IgD-negative memory B cell (primary cell): ENCODE measurements at regions not wholly inside any gene's neighbourhood (a gene's known extent, or its start where the extent isn't known, plus 50 kb on each side); places are given as distances from the start of the nearest gene placed in this dataset.

Source experiments
- H3K27ac Mint-ChIP-seq, 3 donors: one replicate each; pipeline ENCODE4 v1.8.0; 2020 to 2022; ENCODE audit warnings: mild to moderate bottlenecking in 3 of 3, mixed read lengths in 3 of 3, moderate library complexity in 1 of 3
- H3K27me3 Mint-ChIP-seq: one replicate; pipeline ENCODE4 v1.8.0; 2021; ENCODE audit warnings: mixed read lengths
- H3K36me3 Mint-ChIP-seq: one replicate; pipeline ENCODE4 v1.8.0; 2020; ENCODE audit warnings: mild to moderate bottlenecking, mixed read lengths
- H3K4me1 Mint-ChIP-seq, 3 donors: one replicate each; pipeline ENCODE4 v1.8.0; 2020 to 2022; ENCODE audit warnings: mixed read lengths in 3 of 3, mild to moderate bottlenecking in 1 of 3
- H3K4me3 Mint-ChIP-seq, 4 donors: one replicate each; pipeline ENCODE4 v1.8.0; 2020 to 2022; ENCODE audit warnings: mild to moderate bottlenecking in 4 of 4, mixed read lengths in 4 of 4, moderate library complexity in 3 of 4
- H3K9me3 Mint-ChIP-seq, 3 donors: one replicate each; pipeline ENCODE4 v1.8.0; 2020 to 2021; ENCODE audit warnings: mixed read lengths in 3 of 3, mild to moderate bottlenecking in 1 of 3

- Mint-ChIP-seq H3K27me3 (no peaks in the 10 kb centered on the region), H3K27ac (no peak overlapping the region), H3K9me3 (peaks cover 3 to 16% (median 5%) of the 10 kb centered on the region in 3 donors), H3K36me3 (no peaks in the 10 kb centered on the region), H3K4me1 (no peaks in the 10 kb centered on the region), H3K4me3 (no peak overlapping the region)
Observed at GRCh38 chr12:29990971-29991370, 207.2 kb upstream of the TMTC1 start.

GRCh38 chr12:29983851-29984250 lies 200.1 kb upstream of the TMTC1 start:
- Mint-ChIP-seq H3K27me3 (no peaks in the 10 kb centered on the region), H3K4me1 (no peaks in the 10 kb centered on the region), H3K27ac (no peak overlapping the region), H3K9me3 (peaks cover 3 to 22% (median 7%) of the 10 kb centered on the region in 3 donors), H3K4me3 (no peak overlapping the region), H3K36me3 (no peaks in the 10 kb centered on the region)

GRCh38 chr12:29980304-29980703 lies 196.6 kb upstream of the TMTC1 start:
- no peaks in the 10 kb centered on the region for H3K27me3 Mint-ChIP-seq
- no peak overlapping the region for H3K27ac Mint-ChIP-seq
- peaks cover 7 to 25% (median 7%) of the 10 kb centered on the region in 3 donors for H3K9me3 Mint-ChIP-seq
- no peaks in the 10 kb centered on the region for H3K4me1 Mint-ChIP-seq
- no peak overlapping the region for H3K4me3 Mint-ChIP-seq
- H3K36me3 Mint-ChIP-seq = no peaks in the 10 kb centered on the region

- no peaks in the 10 kb centered on the region for H3K36me3 Mint-ChIP-seq
- H3K27me3 Mint-ChIP-seq = no peaks in the 10 kb centered on the region
- no peaks in the 10 kb centered on the region for H3K4me1 Mint-ChIP-seq
- peaks cover 0 to 7% (median 2%) of the 10 kb centered on the region in 3 donors for H3K9me3 Mint-ChIP-seq
- no peak overlapping the region for H3K4me3 Mint-ChIP-seq
- H3K27ac Mint-ChIP-seq = no peak overlapping the region
Observed at GRCh38 chr12:29971446-29971845, 187.7 kb upstream of the TMTC1 start.

GRCh38 chr12:29970501-29970900 lies 186.8 kb upstream of the TMTC1 start:
- Mint-ChIP-seq H3K9me3 (peaks cover 0 to 7% (median 2%) of the 10 kb centered on the region in 3 donors), H3K4me1 (no peaks in the 10 kb centered on the region), H3K27me3 (no peaks in the 10 kb centered on the region), H3K27ac (peak overlapping the region in 1 of 3 donors; percentile 18), H3K36me3 (no peaks in the 10 kb centered on the region), H3K4me3 (no peak overlapping the region)

- H3K27me3 Mint-ChIP-seq = no peaks in the 10 kb centered on the region
Observed at GRCh38 chr12:29962276-29963035, 178.7 kb upstream of the TMTC1 start.

GRCh38 chr12:29961231-29961630 lies 177.5 kb upstream of the TMTC1 start:
- Mint-ChIP-seq H3K4me1 (no peaks in the 10 kb centered on the region), H3K27me3 (no peaks in the 10 kb centered on the region), H3K36me3 (peaks cover 1% of the 10 kb centered on the region), H3K27ac (no peak overlapping the region), H3K4me3 (no peak overlapping the region), H3K9me3 (peaks cover 2 to 17% (median 2%) of the 10 kb centered on the region in 3 donors)

More at GRCh38 chr12:29962276-29963035, 178.7 kb upstream of the TMTC1 start:
- peaks cover 2 to 12% (median 5%) of the 10 kb centered on the region in 3 donors for H3K9me3 Mint-ChIP-seq
- no peaks in the 10 kb centered on the region for H3K4me1 Mint-ChIP-seq
- H3K36me3 Mint-ChIP-seq = peaks cover 1% of the 10 kb centered on the region
- H3K27ac Mint-ChIP-seq = no peak overlapping the region
- H3K4me3 Mint-ChIP-seq = no peak overlapping the region

- Mint-ChIP-seq H3K27me3 (no peaks in the 10 kb centered on the region), H3K27ac (no peak overlapping the region)
Observed at GRCh38 chr12:29960122-29960521, 176.4 kb upstream of the TMTC1 start.

GRCh38 chr12:29957835-29958234 lies 174.1 kb upstream of the TMTC1 start:
- Mint-ChIP-seq H3K4me1 (no peaks in the 10 kb centered on the region), H3K27ac (no peak overlapping the region), H3K9me3 (peaks cover 0 to 13% (median 3%) of the 10 kb centered on the region in 3 donors), H3K4me3 (no peak overlapping the region), H3K27me3 (no peaks in the 10 kb centered on the region), H3K36me3 (no peaks in the 10 kb centered on the region)

More at GRCh38 chr12:29960122-29960521, 176.4 kb upstream of the TMTC1 start:
- no peaks in the 10 kb centered on the region for H3K4me1 Mint-ChIP-seq
- H3K9me3 Mint-ChIP-seq = peaks cover 2 to 21% (median 2%) of the 10 kb centered on the region in 3 donors
- H3K4me3 Mint-ChIP-seq = no peak overlapping the region
- H3K36me3 Mint-ChIP-seq = peaks cover 1% of the 10 kb centered on the region

GRCh38 chr12:29945904-29946303 lies 162.2 kb upstream of the TMTC1 start:
- no peak overlapping the region for H3K27ac Mint-ChIP-seq
- no peaks in the 10 kb centered on the region for H3K27me3 Mint-ChIP-seq
- H3K36me3 Mint-ChIP-seq = no peaks in the 10 kb centered on the region
- H3K4me3 Mint-ChIP-seq = no peak overlapping the region
- peaks cover 3 to 6% (median 3%) of the 10 kb centered on the region in 3 donors for H3K9me3 Mint-ChIP-seq
- no peaks in the 10 kb centered on the region for H3K4me1 Mint-ChIP-seq

- Mint-ChIP-seq H3K9me3 (peaks cover 3 to 9% (median 6%) of the 10 kb centered on the region in 3 donors), H3K27ac (no peak overlapping the region), H3K4me1 (no peaks in the 10 kb centered on the region), H3K36me3 (no peaks in the 10 kb centered on the region), H3K27me3 (no peaks in the 10 kb centered on the region), H3K4me3 (no peak overlapping the region)
Observed at GRCh38 chr12:29944269-29945000, 160.7 kb upstream of the TMTC1 start.

- Mint-ChIP-seq H3K4me1 (no peaks in the 10 kb centered on the region), H3K27ac (no peak overlapping the region), H3K4me3 (no peak overlapping the region), H3K9me3 (peaks cover 3 to 9% (median 6%) of the 10 kb centered on the region in 3 donors), H3K27me3 (no peaks in the 10 kb centered on the region), H3K36me3 (no peaks in the 10 kb centered on the region)
Observed at GRCh38 chr12:29943683-29944082, 159.9 kb upstream of the TMTC1 start.

- no peaks in the 10 kb centered on the region for H3K27me3 Mint-ChIP-seq
- peaks cover 0 to 6% (median 5%) of the 10 kb centered on the region in 3 donors for H3K9me3 Mint-ChIP-seq
- H3K4me1 Mint-ChIP-seq = no peaks in the 10 kb centered on the region
- H3K4me3 Mint-ChIP-seq = no peak overlapping the region
- no peak overlapping the region for H3K27ac Mint-ChIP-seq
- no peaks in the 10 kb centered on the region for H3K36me3 Mint-ChIP-seq
Observed at GRCh38 chr12:29940811-29941210, 157.1 kb upstream of the TMTC1 start.

GRCh38 chr12:29930503-29930902 lies 146.8 kb upstream of the TMTC1 start:
- Mint-ChIP-seq H3K9me3 (peaks cover 6 to 12% (median 11%) of the 10 kb centered on the region in 3 donors), H3K27ac (no peak overlapping the region), H3K36me3 (no peaks in the 10 kb centered on the region), H3K4me3 (no peak overlapping the region), H3K4me1 (no peaks in the 10 kb centered on the region), H3K27me3 (no peaks in the 10 kb centered on the region)

- no peaks in the 10 kb centered on the region for H3K27me3 Mint-ChIP-seq
- H3K4me3 Mint-ChIP-seq = no peak overlapping the region
- H3K27ac Mint-ChIP-seq = no peak overlapping the region
- no peaks in the 10 kb centered on the region for H3K4me1 Mint-ChIP-seq
- peaks cover 6 to 10% (median 10%) of the 10 kb centered on the region in 3 donors for H3K9me3 Mint-ChIP-seq
- no peaks in the 10 kb centered on the region for H3K36me3 Mint-ChIP-seq
Observed at GRCh38 chr12:29929295-29929694, 145.6 kb upstream of the TMTC1 start.
